Thyroid gland (tissue), 4 donors: ENCODE measurements at regions not wholly inside any gene's neighbourhood (a gene's known extent, or its start where the extent isn't known, plus 50 kb on each side); places are given as distances from the start of the nearest gene placed in this dataset.

Experiments used
- DNase-seq, 2 donors: peaks; one replicate each; pipeline ENCODE4 v3.0.0-alpha.2; 2019
- H3K27ac ChIP-seq, 3 donors: fragments of 200-600 bp; sonication (generic); 1 replicate in 2 of 3; 2 replicates in 1 of 3; pipeline ENCODE4 v1.5.1; 2016 to 2019; ENCODE audit warnings: mild to moderate bottlenecking in 1 of 3, moderate library complexity in 1 of 3
- H3K27me3 ChIP-seq: fragments of 200-600 bp; sonication (generic); one replicate; pipeline ENCODE4 v1.5.1; 2019
- H3K36me3 ChIP-seq, 2 donors: fragments of 200-600 bp; sonication (generic); one replicate each; pipeline ENCODE4 v1.5.1; 2016 to 2019
- H3K4me1 ChIP-seq, 2 donors: fragments of 200-600 bp; sonication (generic); one replicate each; pipeline ENCODE4 v1.5.1; 2017 to 2019
- H3K4me3 ChIP-seq, 3 donors: fragments of 200-600 bp; sonication (generic); replicated peaks in 1 of 3; 1 replicate in 2 of 3; 2 replicates in 1 of 3; pipeline ENCODE4 v1.5.1; 2016; ENCODE audit warnings: mild to moderate bottlenecking in 1 of 3
- H3K9me3 ChIP-seq: fragments of 200-600 bp; sonication (generic); one replicate; pipeline ENCODE4 v1.5.1; 2017
- POLR2A ChIP-seq, 2 donors: fragments of 450-650 bp; IDR thresholded peaks; one replicate each; pipeline ENCODE4 v1.6.1; 2017; ENCODE audit warnings: antibody characterized with exemption in 2 of 2, mild to moderate bottlenecking in 2 of 2, moderate library complexity in 1 of 2
- WGBS, 2 donors: methylation state at CpG; one replicate each; pipeline ENCODE4 v1.1.5; 2017; 5-methylcytosine and 5-hydroxymethylcytosine counted together
- intact Hi-C: fragments of 100-400 bp; cut with DNase I; formaldehyde crosslinking; loops from one replicate; pipeline ENCODE4 v1.15.1; 2023
- TF ChIP-seq, protein P1 (sequence below), 6 experiments: fragments of 200-600 bp in 3 of 6; fragments of 450-650 bp in 3 of 6; sonication (generic) in 3 of 6; IDR thresholded peaks; one replicate each; pipeline ENCODE4 v1.5.1; 2016 to 2019; ENCODE audit warnings: antibody characterized with exemption in 6 of 6, mild to moderate bottlenecking in 2 of 6, inconsistent platforms in 1 of 6, moderate library complexity in 1 of 6

GRCh38 chr9:115972362-115972761 lies 181.2 kb upstream of the PAPPA start:
- Histone ChIP-seq H3K27ac (no peak overlapping the region), H3K9me3 (no peaks in the 10 kb centered on the region), H3K27me3 (no peaks in the 10 kb centered on the region), H3K4me1 (no peaks in the 10 kb centered on the region), H3K4me3 (no peak overlapping the region), H3K36me3 (no peaks in the 10 kb centered on the region)
- no peak for TF ChIP-seq POLR2A (IDR thresholded peaks at IDR 0.05)
- TF ChIP-seq, protein P1, sequence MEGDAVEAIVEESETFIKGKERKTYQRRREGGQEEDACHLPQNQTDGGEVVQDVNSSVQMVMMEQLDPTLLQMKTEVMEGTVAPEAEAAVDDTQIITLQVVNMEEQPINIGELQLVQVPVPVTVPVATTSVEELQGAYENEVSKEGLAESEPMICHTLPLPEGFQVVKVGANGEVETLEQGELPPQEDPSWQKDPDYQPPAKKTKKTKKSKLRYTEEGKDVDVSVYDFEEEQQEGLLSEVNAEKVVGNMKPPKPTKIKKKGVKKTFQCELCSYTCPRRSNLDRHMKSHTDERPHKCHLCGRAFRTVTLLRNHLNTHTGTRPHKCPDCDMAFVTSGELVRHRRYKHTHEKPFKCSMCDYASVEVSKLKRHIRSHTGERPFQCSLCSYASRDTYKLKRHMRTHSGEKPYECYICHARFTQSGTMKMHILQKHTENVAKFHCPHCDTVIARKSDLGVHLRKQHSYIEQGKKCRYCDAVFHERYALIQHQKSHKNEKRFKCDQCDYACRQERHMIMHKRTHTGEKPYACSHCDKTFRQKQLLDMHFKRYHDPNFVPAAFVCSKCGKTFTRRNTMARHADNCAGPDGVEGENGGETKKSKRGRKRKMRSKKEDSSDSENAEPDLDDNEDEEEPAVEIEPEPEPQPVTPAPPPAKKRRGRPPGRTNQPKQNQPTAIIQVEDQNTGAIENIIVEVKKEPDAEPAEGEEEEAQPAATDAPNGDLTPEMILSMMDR (IDR thresholded peaks at IDR 0.05) = no peak
- intact Hi-C loops = no loop called here
- no peak for DNase-seq

GRCh38 chr9:115972843-115973595 lies 180.6 kb upstream of the PAPPA start:
- intact Hi-C loops = no loop called here
- no peak for DNase-seq
- no peaks in the 10 kb centered on the region for H3K36me3 ChIP-seq
- H3K4me1 ChIP-seq = no peaks in the 10 kb centered on the region
- H3K27ac ChIP-seq = no peak overlapping the region
- no peaks in the 10 kb centered on the region for H3K9me3 ChIP-seq
- H3K27me3 ChIP-seq = no peaks in the 10 kb centered on the region
- H3K4me3 ChIP-seq = no peak overlapping the region
- 68 to 69% methylated on average over 2 of the region's 2 CpGs for WGBS, 2 donors
- TF ChIP-seq POLR2A (IDR thresholded peaks at IDR 0.05) = no peak
- TF ChIP-seq, protein P1 (IDR thresholded peaks at IDR 0.05) = no peak

- Histone ChIP-seq H3K4me3 (no peak overlapping the region), H3K36me3 (no peaks in the 10 kb centered on the region), H3K4me1 (no peaks in the 10 kb centered on the region), H3K9me3 (no peaks in the 10 kb centered on the region), H3K27ac (no peak overlapping the region), H3K27me3 (no peaks in the 10 kb centered on the region)
- 69 to 86% methylated on average over 2 of the region's 2 CpGs for whole genome bisulfite sequencing, 2 donors
- TF ChIP-seq POLR2A (IDR thresholded peaks at IDR 0.05) = no peak
- TF ChIP-seq, protein P1 (IDR thresholded peaks at IDR 0.05) = no peak
- intact Hi-C loops = no loop called here
- no peak for DNase-seq
These were observed 176.8 kb upstream of the PAPPA start for GRCh38 chr9:115976781-115977180.

DNA sequence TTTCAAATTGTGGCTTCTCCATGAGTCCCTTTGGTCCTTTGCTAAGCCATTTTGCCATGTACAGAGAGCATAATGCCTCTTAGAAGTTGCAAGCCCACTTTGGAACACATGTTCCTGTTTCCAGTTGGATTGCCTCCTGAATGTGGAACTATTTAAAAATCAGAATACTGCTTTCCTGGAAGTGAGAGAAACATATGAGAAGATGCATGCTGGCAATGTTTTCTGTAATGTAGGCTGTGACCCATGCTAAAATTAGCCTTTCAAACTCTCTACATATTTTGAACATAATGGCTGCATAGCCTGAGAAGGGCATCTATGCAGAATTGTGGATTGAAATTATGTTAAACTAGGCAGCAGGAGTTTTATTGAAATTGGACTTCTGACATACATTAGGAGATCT lies 175.5 kb upstream of the PAPPA start:
- no peak for TF ChIP-seq POLR2A (IDR thresholded peaks at IDR 0.05)
- TF ChIP-seq, protein P1 (IDR thresholded peaks at IDR 0.05) = no peak
- H3K27me3 ChIP-seq = no peaks in the 10 kb centered on the region
- H3K4me1 ChIP-seq = no peaks in the 10 kb centered on the region
- DNase-seq = no peak
- H3K36me3 ChIP-seq = no peaks in the 10 kb centered on the region
- no peak overlapping the region for H3K4me3 ChIP-seq
- no peaks in the 10 kb centered on the region for H3K9me3 ChIP-seq
- intact Hi-C loops = no loop called here
- no peak overlapping the region for H3K27ac ChIP-seq

- 41 to 44% methylated on average over 3 of the region's 3 CpGs for WGBS, 2 donors
- Histone ChIP-seq H3K4me3 (no peak overlapping the region), H3K27ac (no peak overlapping the region), H3K36me3 (no peaks in the 10 kb centered on the region), H3K4me1 (no peaks in the 10 kb centered on the region), H3K27me3 (no peaks in the 10 kb centered on the region), H3K9me3 (no peaks in the 10 kb centered on the region)
- intact Hi-C loops = no loop called here
- DNase-seq = no peak
- TF ChIP-seq POLR2A (IDR thresholded peaks at IDR 0.05) = no peak
- TF ChIP-seq, protein P1 (IDR thresholded peaks at IDR 0.05) = no peak
These were observed 174.9 kb upstream of the PAPPA start for GRCh38 chr9:115978659-115979096.
